C4-2B (cell line): ENCODE measurements at regions not wholly inside any gene's neighbourhood (a gene's known extent, or its start where the extent isn't known, plus 50 kb on each side); places are given as distances from the start of the nearest gene placed in this dataset.

Experiments
- CTCF ChIP-seq: fragments of 450-650 bp; conservative IDR thresholded peaks from 2 replicates; pipeline ENCODE4 v1.5.1; 2017; ENCODE audit warnings: mild to moderate bottlenecking
- ZFX ChIP-seq: fragments of 450-650 bp; IDR thresholded peaks from 2 replicates; pipeline ENCODE4 v1.6.1; 2017

GRCh38 chr4:144284026-144284425, 143.5 kb upstream of the GYPA start:
- TF ChIP-seq CTCF (no peak), ZFX (no peak)
